Bronchial epithelial cell (primary cell): ENCODE measurements at regions not wholly inside any gene's neighbourhood (a gene's known extent, or its start where the extent isn't known, plus 50 kb on each side); places are given as distances from the start of the nearest gene placed in this dataset.

ENCODE experiments used
- DNase-seq: peaks from one replicate; pipeline ENCODE4 v3.0.0-alpha.2; 2010; ENCODE audit warnings: low read depth
- FAIRE-seq: peaks from 2 replicates; lab custom pipeline; 2011; peaks lifted over from hg19 to GRCh38; lab: Jason Lieb, UNC
- H3K27me3 ChIP-seq: 2 replicates; pipeline ENCODE4 v1.5.1; 2011; ENCODE audit warnings: low read length; ENCODE audit not compliant: control insufficient read depth, insufficient read depth
- H3K36me3 ChIP-seq: 2 replicates; pipeline ENCODE4 v1.5.1; 2011; ENCODE audit warnings: low read length; ENCODE audit not compliant: control insufficient read depth, insufficient read depth
- H3K4me3 ChIP-seq: 2 replicates; pipeline ENCODE4 v1.5.1; 2011; ENCODE audit warnings: mild to moderate bottlenecking, low read depth, low read length, control low read depth
- TF ChIP-seq, protein P1 (sequence below): IDR thresholded peaks from 2 replicates; pipeline ENCODE4 v1.5.1; 2011; ENCODE audit warnings: mild to moderate bottlenecking, moderate library complexity, low read length, control low read depth, inconsistent platforms; ENCODE audit not compliant: insufficient read depth, severe bottlenecking

DNA sequence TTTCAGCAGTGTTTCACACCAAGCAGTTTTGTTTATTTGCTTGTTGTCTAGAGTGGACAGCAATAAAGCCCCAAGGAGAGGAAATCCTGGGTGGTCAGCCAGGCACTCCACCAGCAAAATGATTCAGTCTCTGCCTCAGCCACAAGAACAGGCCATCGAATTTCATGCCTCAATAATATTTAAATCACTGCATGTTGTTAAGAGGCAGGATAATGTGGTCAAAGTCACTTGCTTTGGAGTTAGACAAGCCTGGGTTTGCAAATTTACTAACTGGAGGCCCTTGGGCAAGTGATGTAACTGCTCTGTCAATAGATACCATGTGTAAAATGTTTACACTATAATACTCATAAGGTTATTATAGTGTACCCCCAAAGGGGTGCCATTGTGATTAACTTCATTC, 349.6 kb downstream of the LMO4 start:
- H3K27me3 ChIP-seq = no peaks in the 10 kb centered on the region
- FAIRE-seq (no peak), DNase-seq (peak; percentile 68)
- no peaks in the 10 kb centered on the region for H3K36me3 ChIP-seq
- TF ChIP-seq, protein P1, sequence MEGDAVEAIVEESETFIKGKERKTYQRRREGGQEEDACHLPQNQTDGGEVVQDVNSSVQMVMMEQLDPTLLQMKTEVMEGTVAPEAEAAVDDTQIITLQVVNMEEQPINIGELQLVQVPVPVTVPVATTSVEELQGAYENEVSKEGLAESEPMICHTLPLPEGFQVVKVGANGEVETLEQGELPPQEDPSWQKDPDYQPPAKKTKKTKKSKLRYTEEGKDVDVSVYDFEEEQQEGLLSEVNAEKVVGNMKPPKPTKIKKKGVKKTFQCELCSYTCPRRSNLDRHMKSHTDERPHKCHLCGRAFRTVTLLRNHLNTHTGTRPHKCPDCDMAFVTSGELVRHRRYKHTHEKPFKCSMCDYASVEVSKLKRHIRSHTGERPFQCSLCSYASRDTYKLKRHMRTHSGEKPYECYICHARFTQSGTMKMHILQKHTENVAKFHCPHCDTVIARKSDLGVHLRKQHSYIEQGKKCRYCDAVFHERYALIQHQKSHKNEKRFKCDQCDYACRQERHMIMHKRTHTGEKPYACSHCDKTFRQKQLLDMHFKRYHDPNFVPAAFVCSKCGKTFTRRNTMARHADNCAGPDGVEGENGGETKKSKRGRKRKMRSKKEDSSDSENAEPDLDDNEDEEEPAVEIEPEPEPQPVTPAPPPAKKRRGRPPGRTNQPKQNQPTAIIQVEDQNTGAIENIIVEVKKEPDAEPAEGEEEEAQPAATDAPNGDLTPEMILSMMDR = no peak
- no peak overlapping the region for H3K4me3 ChIP-seq

DNA sequence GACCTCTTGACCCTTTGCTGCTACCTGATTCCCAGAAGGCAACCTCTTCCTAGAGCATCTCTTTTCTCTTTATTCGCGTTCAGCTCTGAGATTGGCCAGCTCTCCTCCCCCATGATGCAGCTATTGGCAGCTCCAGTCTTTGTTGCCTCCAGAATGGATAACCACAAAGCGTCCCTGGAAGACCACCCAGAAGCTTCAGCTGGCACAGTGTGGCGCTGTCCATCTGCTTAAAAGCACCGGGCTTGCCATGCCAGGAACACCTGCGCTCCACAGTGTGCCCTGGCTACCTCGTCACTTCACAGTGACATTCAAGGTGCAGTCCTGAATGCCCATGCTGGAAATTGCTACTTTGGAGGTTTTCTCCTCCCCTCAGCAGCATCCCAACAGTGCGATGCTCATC, 353.9 kb downstream of the LMO4 start:
- FAIRE-seq = peak; percentile 68
- DNase-seq = no peak
- TF ChIP-seq, protein P1 = no peak

DNA sequence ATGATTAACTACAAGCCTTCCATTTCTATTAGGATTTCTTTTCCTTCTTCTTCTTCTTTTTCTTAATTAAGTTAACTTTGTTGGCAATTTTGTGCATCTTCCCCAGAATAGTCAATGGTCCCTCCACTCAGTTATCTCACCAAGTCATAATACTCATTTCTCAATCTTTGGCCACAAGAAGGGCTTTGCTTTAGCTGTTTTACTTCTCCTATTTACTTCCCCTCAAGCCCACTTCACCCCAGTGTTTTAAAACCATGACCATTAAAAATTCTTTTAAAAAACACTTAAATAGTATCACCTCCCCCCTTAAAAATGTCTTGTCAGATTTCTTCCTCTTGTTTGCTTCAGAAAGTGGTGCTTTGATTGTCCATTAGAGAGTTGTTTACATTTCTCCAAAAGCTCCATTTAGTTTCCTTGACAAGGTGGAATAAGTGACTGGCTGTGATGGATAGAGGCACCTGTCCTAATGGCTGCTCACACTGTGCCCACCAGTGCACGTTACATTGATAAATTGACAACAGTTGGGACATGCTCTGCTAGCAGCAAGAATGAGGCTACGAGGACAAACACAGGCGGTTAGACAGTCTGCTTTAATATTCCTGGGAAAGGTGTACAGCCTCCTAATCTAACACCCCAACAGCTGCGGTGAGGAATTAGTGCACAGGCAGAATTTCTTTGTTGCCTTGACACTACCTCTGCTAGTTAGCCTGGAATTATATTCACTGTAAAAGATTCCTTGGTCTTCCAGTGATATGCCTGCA, 354.7 kb downstream of the LMO4 start:
- no peaks in the 10 kb centered on the region for H3K36me3 ChIP-seq
- TF ChIP-seq, protein P1 = no peak
- FAIRE-seq (no peak), DNase-seq (no peak)
- H3K27me3 ChIP-seq = no peaks in the 10 kb centered on the region
- H3K4me3 ChIP-seq = no peak overlapping the region

More for the DNA sequence above, 353.9 kb downstream of the LMO4 start:
- Histone ChIP-seq H3K4me3 (no peak overlapping the region), H3K36me3 (no peaks in the 10 kb centered on the region), H3K27me3 (no peaks in the 10 kb centered on the region)

DNA sequence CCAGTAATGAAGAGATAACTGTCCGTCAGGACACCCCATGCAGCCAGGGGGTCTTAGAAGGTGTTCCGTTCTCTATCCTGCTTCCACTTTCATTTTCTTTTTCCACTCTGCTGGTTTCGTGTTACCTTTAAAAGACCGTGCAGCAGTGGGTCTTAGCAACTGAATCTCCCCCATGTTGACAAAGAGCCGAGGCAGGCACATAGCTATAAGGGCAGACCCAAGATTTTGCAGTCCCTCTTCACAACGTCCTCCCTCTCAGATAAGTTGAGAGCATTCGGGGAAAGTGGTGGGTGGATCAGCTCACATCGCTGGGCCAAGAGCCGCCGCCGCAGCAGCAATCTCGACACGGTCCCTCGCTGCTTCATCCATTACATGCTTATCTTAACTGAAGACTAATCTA, 355.5 kb downstream of the LMO4 start:
- Histone ChIP-seq H3K4me3 (peak overlapping the region; percentile 31), H3K27me3 (no peaks in the 10 kb centered on the region), H3K36me3 (no peaks in the 10 kb centered on the region)
- no peak for FAIRE-seq
- peak; percentile 15 for DNase-seq
- TF ChIP-seq, protein P1 = no peak

DNA sequence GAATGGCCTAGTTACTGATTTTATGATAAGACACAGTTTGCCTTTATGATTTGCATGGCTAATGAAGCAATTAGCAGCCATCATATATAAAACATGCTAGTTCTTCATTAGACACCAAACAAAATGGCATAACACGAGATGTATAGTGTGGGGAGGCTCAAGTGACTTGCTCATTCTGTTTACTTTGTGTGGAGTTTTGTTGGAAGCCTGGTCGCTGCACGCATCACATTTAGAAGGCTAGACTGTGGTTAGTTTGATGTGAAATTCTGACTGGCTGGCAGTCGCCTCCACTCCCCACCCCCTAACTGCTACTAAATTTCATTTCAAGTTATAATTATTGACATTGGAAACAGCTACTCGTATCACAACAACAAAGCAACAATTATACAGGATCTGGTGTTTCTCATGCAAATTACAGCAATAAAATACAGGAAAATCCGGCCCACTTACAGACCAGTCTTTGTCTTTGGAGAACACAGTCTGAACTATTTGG, 356.1 kb downstream of the LMO4 start:
- FAIRE-seq (no peak), DNase-seq (peak; percentile 48)
- Histone ChIP-seq H3K4me3 (peak overlapping the region; percentile 31), H3K36me3 (no peaks in the 10 kb centered on the region), H3K27me3 (no peaks in the 10 kb centered on the region)
- TF ChIP-seq, protein P1 = no peak
